MV-4-11 (cell line): ENCODE measurements at regions not wholly inside any gene's neighbourhood (a gene's known extent, or its start where the extent isn't known, plus 50 kb on each side); places are given as distances from the start of the nearest gene placed in this dataset.

ENCODE experiments used
- DNase-seq: peaks from one replicate; lab custom pipeline; 2025; lab: John Stamatoyannopoulos, UW

- no peak for DNase-seq
Observed at GRCh38 chr7:31284106-31284505, 56.4 kb downstream of the NEUROD6 start.

- no peak for DNase-seq
Observed at GRCh38 chr7:31271641-31272405, 68.7 kb downstream of the NEUROD6 start.

GRCh38 chr7:31267486-31267885 is 73.0 kb downstream of the NEUROD6 start:
- no peak for DNase-seq

- no peak for DNase-seq
Observed at GRCh38 chr7:31263338-31263737, 77.2 kb downstream of the NEUROD6 start.

- DNase-seq, result no peak
Observed at GRCh38 chr7:31261341-31261740, 79.2 kb downstream of the NEUROD6 start.

- no peak for DNase-seq
Observed at GRCh38 chr7:31260851-31261250, 79.7 kb downstream of the NEUROD6 start.

GRCh38 chr7:31258391-31258790 is 82.1 kb downstream of the NEUROD6 start:
- DNase-seq, result no peak

- peak; percentile 54 for DNase-seq
Observed at GRCh38 chr7:31256506-31256905, 84.0 kb downstream of the NEUROD6 start.

- peak; percentile 33 for DNase-seq
Observed at GRCh38 chr7:31254926-31255325, 85.6 kb downstream of the NEUROD6 start.

- no peak for DNase-seq
Observed at GRCh38 chr7:31253532-31253931, 87.0 kb downstream of the NEUROD6 start.

GRCh38 chr7:31251441-31251840 is 89.1 kb downstream of the NEUROD6 start:
- no peak for DNase-seq

- no peak for DNase-seq
Observed at GRCh38 chr7:31249671-31250070, 90.9 kb downstream of the NEUROD6 start.

- no peak for DNase-seq
Observed at GRCh38 chr7:31236868-31237267, 103.7 kb downstream of the NEUROD6 start.

- no peak for DNase-seq
Observed at GRCh38 chr7:31234836-31235605, 105.5 kb downstream of the NEUROD6 start.

GRCh38 chr7:31228957-31229356 is 111.6 kb downstream of the NEUROD6 start:
- no peak for DNase-seq

- DNase-seq, result no peak
Observed at GRCh38 chr7:31214751-31215150, 125.8 kb downstream of the NEUROD6 start.

GRCh38 chr7:31211281-31211680 is 129.2 kb downstream of the NEUROD6 start:
- no peak for DNase-seq

GRCh38 chr7:31204071-31204470 is 136.5 kb downstream of the NEUROD6 start:
- no peak for DNase-seq

- DNase-seq, result no peak
Observed at GRCh38 chr7:31203551-31203950, 137.0 kb downstream of the NEUROD6 start.

- DNase-seq, result no peak
Observed at GRCh38 chr7:31202801-31203200, 137.7 kb downstream of the NEUROD6 start.

- DNase-seq, result no peak
Observed at GRCh38 chr7:31192986-31193385, 140.9 kb downstream of the ADCYAP1R1 start.

GRCh38 chr7:31190906-31191305 is 138.8 kb downstream of the ADCYAP1R1 start:
- DNase-seq, result no peak

GRCh38 chr7:31186202-31186601 is 134.1 kb downstream of the ADCYAP1R1 start:
- no peak for DNase-seq
